ENCODE measurements at regions not wholly inside any gene's neighbourhood (a gene's known extent, or its start where the extent isn't known, plus 50 kb on each side); places are given as distances from the start of the nearest gene placed in this dataset.

DNA sequence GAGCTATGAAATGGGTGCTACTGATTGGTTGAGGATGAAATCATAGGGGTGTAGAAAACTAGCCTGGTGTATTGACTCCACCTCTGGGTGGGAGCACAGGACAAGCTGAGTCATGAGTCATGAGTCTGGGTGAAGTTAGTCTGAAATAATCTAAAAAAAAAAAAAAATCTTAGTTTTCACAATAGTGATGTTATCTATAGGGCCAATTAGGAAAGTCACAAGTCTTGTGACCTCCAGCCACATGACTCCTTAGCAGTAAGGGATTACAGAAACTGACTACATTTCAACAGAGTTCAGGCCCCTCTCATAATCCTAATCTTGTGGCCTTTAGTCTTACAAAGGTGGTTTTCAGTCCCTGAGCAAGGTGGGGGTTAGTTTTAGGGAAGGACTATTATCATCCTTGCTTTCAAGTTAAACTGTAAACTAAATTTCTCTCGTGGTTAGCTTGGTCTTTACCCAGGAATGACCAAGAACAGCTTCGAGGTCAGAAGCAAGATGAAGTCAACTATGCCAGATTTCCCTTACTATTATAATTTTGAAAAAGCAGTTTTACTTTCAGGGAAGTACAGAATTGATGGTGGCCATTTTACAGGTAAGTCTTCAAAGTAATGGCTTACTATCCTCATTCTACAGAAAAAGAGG, 338.0 kb upstream of the GYPC start:
- no peak for DNase-seq (ENCODE audit: low spot score)

DNA sequence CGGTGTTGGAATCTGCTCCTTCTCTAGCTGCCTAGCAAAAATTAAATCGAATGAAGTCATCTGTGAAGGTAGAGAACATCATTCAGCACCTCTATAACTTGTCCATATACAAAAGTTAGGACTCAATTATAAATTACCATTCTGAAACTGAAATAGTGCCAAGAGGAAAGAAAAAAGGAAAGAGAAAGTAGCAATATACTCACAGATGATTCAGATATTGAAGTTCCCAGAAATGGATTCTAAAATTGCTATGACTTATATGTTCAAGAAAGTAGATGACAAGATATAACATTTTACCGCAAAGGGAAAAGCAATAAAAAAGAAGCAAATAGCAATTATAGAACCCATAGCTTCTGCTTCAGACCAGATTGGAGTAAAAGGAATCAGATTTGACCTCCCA, 333.6 kb upstream of the GYPC start:
- no peak for DNase-seq (ENCODE audit: low spot score)

DNA sequence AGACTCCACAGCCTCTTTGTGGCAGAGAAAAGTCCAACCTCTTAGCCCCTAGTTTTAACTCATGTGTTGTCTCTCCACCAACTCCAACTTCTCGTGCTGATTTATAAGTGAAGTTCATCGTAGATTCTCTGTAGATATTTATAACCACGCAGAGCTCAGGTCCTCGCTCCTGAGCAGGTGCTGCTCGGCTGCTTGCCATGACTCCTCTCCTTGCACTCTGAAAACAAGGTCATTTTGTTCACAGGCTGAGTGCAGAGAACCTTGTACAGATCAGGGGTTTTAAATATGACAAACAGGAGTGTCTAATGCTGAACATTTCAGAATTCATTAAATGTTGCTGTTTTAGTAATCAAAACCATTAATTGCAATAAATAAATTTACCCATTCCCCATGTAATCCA, 330.8 kb upstream of the GYPC start:
- DNase-seq (ENCODE audit: low spot score), result no peak

DNA sequence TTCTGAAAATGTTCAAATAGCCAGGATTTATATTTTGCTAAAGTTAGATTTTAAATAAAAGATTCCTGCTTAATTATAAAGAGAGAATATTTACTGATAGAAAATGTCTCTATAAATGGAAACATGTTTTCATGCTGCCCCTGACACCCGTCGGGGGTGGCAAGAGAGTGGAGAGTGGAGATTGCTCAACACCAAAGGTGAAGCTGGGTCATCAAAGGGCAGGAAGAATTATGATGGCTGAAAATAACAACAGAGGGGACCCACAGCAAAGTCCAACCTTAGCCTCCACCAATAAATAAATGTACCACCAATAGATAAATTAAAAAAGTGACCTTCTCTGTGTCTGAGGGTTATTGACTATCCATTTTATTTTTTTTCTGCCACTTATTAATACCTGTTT, 326.8 kb upstream of the GYPC start:
- DNase-seq (ENCODE audit: low spot score), result no peak

DNA sequence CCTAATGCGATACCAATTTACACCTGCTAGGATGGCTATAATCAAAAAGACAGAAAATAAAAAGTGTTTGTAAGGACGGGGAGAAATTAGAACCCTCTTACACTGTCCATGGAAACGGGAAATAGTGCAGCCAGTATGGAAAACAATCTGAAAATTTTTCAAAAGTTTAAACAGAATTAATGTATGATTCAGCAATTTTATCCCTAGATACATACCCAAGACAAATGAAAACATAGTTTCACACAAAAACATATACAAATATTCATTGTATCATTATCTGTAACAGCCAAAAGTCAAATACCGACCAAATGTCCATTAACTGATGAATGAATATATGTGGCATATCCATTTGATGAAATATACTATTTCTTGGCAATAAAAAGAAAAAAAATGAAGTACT, 313.5 kb upstream of the GYPC start:
- DNase-seq (ENCODE audit: low spot score), result no peak

DNA sequence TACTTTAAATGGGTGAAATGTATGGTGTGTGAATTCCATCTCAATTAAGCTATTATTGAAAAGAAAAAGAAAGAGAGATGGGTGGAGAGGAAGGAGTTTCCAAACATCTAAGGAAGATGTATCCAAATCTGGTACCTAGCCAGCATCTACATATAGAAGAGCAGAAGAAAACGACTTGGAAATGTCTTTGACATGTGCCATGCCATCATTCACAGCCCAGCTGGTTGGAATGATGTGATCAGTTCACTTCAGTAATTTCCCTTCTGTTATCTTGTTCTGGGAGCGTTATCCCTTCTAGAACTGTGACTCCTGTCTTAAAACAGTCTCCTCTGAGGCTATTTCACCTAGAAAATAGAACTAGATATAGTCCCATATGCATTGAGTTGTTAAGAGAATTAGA, 312.8 kb upstream of the GYPC start:
- DNase-seq (ENCODE audit: low spot score), result no peak

DNA sequence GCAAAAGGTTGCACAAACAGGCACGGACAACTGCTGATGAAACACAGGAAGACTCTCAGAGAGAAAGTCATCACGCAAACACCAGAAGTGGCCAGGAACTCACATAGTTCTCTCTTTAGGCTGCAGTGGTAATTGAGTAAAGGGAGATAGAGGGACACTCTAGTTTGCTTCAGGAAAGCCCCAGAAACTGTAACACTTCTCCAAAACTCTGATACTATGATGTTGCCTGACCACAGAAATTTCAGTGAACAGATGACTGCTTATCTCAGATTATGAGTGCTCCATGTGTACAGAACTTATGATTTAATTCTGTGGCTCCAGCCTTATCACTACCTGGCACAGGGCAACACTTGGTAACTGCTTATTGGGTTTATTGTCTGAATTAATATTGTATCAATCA, 311.5 kb upstream of the GYPC start:
- DNase-seq (ENCODE audit: low spot score), result no peak

DNA sequence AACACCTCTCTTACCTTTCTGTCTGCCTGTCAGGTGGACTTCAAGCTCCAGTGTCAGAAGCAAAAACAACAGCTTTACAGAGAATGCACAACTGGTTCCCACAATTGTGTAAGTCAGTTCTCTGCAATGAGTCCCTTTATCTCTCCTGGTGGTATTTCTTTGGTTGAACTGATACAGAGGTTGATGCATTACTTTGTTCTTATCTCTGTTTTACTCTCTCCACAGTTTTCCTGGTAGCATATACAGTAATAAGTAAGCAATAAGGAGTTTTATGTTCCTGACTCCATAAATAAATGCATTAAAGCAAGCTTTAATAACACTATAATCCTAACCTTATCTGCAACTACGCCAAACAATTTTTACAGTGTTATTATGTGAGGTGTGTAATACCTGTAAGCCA, 310.3 kb upstream of the GYPC start:
- no peak for DNase-seq (ENCODE audit: low spot score)

DNA sequence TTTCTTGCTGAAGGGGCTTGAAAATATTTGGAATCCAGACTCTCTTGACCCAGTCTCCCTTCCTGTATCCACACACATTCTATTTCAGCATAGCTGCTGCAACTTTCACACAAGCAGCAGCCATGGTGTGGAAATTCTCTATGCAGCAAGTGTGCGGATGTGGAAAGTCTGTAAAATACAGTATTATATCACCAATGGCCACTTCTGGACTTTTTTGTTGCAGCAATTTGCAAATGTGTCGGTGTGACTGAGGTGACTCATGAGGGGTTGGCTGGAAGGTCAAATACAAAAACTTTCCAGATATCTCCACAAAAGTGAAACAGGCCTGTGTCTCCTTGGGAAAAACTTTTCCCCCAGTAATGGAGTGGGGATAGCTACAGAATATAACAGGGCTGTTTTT, 299.3 kb upstream of the GYPC start:
- DNase-seq (ENCODE audit: low spot score), result no peak

DNA sequence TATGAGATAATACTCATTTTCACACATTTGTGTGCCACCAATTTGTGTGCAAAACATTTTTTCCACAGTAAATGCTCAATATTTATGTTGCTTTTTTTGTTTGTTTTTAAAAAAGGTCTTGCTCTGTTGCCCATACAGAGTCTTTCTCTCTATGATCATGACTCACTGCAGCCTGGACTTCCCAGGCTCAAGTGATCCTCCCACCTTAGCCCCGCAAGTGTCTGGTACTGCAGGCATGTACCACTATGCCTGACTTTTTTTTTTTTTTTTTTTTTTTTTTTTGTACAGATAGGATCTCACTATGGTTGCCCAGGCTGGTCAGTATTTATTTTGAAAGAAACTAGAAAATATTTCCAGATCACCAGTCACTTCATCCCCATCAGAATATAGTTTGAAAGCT, 297.8 kb upstream of the GYPC start:
- DNase-seq (ENCODE audit: low spot score), result no peak

DNA sequence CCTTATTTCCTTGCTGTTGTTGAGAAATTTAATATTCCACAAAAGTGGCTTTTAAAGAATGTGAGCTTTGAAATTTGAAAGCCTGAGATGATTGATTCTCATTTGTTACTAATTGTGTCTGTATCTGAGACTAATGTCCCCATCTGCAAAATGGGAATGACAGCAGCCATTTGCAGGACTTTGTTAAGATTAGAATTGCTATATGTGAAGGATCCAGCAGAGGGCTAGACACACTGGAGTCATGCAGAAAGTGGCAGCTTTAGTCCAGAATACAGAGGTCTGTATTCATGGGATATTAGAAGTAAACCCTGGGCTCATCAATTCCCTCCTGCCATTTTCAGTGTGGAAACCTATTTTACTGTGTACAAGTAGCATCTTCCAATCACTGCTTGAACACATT, 296.5 kb upstream of the GYPC start:
- DNase-seq (ENCODE audit: low spot score), result no peak

DNA sequence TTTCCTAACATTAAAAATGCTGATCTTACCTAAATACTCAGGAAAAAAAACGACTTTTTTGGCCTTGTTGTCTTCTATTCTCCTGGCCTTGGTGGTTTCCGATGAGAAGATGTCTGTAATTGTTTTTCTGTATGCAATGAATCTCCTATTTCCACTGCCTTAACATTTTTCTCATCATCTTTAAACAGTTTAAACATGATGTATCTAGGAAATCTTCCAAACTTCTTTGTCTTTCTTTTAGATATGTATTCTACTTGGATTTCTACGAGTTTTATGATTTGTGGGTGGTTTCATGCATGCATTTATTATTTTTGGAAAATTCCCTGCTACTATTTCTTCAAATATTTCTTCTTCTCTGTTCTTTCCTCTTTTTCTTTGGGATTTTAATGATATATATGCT, 288.6 kb upstream of the GYPC start:
- no peak for DNase-seq (ENCODE audit: low spot score)

DNA sequence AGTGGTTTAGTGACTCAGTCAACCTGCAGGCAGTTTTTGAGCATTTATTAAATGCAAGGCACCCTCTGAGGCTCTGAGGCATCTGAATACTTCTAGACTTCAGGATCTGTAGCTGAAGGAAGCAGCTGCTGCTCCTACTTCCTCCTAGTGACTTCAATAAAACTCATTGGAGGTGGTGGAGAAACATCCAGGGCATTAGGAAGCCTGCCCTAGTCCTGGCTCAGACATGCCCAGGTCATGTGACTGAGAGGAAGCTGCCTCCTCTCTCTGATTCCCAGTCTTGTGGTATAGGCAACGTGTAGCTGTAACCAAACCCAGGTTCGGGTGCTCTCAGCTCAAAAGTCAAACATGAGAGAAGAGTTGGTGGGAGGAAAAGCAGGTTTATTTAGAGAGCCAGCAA, 287.2 kb upstream of the GYPC start:
- DNase-seq (ENCODE audit: low spot score), result no peak

DNA sequence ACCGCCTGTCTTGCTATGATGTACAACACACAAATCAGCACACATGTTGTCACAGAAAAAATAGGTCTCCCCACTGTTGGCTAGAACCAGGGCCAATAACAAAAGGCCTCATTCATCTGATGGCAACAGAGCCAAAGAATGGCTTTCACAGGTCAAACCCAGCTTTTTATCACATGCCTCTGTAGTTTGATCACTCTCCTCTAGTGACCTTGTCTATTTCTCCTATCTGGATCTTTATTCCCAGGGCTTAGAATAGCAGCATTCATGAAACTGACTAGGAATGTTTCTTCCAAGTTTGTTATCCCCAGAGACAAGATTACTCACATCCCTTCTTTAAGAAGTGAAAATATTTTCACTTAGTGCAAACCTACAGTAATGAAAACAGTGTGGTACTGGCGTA, 285.8 kb upstream of the GYPC start:
- DNase-seq (ENCODE audit: low spot score), result no peak

DNA sequence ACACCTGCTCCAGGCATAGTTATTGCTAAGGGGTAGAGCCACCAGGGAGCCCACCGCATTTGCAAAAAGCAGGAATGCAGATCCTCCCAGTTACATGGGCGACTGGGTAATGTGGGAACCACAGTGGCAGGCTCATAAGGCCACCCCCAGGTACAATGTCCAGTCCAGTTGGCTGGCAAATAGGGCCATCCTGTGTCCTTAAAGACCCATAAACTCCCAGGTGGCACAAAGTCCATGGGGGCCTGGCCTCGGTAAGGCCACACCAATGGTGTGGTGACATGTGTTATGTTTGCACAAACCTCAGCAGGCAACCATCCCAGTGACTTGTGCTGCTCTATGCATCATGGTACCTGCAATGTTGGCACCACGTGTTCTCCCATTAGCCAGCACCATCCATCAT, 283.6 kb upstream of the GYPC start:
- DNase-seq (ENCODE audit: low spot score), result no peak

DNA sequence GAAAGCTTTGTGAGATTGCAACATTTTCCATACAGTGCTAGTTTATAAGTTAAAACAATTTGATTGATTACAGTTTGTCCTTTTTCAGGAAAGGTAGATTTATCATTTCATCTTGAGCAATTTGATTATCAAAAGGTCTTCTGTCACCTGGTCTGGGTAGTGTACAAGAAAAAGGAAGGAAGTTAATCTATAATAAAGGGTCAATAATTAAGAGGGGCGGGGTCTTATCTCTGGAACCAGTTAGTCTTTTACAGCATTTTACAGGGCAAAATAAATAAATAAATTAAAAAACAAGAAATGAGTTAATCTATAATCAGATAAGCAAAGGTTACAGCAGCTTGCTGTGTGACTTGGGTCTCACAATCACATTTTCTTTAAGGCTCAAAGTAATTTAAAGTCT, 277.8 kb upstream of the GYPC start:
- DNase-seq (ENCODE audit: low spot score), result no peak

DNA sequence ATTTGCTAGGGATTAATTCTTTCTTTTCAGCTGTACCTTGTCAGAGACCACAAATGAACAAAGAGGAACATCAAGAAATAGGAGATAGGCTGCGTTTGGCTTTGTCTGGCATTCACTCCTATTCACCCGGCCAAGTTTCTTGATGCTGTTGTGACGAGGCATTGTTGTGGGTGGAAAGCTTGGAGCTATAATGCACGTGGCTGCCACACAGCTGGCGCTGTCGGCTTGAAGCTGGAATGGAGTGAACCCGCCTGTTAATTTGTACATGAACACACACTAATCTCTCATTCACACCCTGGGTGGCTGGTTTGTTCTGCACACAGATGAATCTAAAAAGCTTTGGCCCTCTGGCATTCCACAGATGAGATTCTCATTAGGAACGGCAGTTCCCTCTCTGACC, 274.9 kb upstream of the GYPC start:
- DNase-seq (ENCODE audit: low spot score), result no peak

DNA sequence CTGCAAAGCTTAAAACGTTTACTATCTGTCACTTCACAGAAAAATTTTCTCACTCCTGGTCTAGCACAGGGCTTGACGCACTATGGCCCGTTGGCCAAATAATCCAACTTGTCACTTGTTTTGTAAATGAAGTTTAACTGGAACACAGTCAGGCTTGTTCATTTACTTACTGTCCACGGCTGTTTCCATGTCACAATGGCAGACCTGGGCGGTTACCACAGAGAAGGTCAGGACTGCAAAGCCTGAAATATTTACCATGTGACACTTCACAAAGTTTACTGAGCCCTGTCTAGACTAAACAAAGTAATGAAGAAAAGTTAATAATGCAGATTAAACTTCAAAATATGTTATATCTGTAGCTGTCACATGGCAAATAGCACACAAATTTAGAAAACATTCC, 273.0 kb upstream of the GYPC start:
- DNase-seq (ENCODE audit: low spot score), result no peak

DNA sequence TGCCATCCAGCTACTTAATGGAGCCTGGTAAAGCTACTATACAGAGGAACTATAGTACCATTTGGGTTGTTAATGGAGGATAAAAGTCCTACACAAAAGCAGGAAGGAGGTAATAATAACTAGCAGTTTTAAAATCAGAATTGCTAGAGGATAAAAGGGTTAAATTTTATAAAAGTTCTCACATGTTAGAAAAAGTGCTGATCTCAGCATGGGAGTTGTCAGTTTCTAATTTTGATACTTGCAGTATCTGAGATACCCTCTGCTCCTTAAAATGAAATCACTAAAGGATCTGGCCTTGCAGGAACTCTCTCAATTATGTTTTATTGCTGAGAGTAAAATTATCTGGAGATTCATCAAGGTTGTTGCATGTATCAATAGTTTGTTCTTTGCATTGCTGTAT, 272.2 kb upstream of the GYPC start:
- no peak for DNase-seq (ENCODE audit: low spot score)

DNA sequence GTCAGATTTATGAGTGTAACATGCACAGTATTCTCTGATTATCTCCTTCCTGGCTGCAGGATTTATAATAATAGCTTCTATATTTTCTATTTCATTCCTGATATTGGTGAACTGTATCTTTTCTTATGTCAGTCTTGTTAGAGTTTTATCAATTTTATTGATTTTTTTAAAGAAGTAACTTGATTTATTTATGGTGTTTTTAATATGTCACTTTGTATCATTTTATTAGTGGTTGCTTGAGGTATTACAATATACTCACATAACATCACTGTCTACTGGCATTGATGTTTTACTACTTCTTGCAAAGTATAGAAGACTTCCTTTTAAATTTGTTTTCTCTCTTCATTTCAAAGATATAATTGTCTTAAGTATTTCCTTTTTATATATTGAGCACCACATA, 270.5 kb upstream of the GYPC start:
- no peak for DNase-seq (ENCODE audit: low spot score)

DNA sequence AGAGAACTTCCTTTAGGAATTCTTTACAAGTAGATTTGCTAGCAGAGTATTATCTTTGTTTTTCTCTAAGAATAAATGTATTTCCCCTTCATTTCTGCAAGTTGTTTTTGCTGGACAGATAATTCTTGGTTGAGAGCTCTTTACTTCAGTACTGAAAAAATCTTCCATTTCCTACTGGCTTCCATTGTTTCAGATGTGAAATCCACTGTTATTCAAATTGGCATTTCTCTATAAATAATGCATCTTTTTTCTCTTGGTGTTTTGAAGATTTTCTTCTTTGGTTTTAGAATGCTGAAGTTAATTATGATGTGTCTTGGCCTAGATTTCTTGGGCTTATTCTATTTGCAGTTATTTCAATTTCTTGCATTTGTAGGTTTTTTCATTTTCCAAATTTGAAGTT, 270.0 kb upstream of the GYPC start:
- DNase-seq (ENCODE audit: low spot score), result no peak

DNA sequence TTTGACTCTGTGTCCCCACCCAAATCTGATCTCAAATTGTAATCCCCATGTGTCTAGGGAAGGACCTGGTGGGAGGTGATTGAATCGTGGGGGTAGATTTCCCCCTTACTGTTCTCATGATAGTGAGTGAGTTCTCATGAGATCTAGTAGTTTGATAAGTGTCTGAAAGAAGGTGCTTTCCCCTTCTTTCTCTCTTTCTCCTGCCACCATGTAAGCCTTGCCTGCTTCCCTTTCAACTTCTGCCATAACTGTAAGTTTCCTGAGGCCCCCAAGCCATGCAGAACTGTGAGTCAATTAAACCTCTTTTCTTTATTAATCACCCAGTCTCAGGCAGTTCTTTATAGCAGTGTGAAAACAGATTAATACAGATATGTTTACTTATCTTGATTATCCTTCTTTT, 266.5 kb upstream of the GYPC start:
- no peak for DNase-seq (ENCODE audit: low spot score)

DNA sequence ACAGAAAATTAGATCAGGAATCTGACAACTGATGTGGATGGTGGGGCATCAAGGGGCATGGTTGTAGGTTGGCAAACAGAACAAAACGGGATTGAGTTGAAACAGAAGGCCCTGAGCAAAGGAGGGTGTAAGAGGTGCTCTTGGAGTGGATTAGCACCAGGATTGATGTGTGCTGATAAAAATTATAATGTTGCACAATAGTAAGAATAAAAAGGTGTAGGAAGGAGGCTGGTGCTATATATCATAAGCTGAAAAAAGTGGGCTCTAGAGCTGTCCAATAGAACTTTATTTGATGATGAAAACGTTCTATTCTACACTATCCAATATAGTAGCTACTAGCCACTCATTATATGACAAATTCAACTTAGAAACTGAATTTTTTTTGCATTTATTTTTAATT, 263.1 kb upstream of the GYPC start:
- no peak for DNase-seq (ENCODE audit: low spot score)

DNA sequence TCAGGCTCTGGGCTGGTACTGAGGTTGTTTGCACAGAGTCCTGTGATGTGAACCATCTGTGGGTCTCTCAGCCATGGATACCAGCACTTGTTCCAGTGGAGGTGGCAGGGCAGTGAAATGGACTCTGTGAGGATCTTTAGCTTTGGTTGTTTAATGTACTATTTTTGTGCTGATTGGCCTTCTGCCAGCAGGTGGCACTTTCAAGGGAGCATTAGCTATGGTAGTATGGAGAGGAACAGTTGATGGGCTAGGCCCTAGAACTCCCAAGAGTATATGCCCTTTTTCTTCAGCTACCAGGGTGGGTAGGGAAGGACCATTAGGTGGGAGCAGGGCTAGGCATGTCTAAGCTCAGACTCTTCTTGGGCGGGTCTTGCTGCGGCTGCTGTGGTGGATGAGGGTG, 257.0 kb upstream of the GYPC start:
- no peak for DNase-seq (ENCODE audit: low spot score)

DNA sequence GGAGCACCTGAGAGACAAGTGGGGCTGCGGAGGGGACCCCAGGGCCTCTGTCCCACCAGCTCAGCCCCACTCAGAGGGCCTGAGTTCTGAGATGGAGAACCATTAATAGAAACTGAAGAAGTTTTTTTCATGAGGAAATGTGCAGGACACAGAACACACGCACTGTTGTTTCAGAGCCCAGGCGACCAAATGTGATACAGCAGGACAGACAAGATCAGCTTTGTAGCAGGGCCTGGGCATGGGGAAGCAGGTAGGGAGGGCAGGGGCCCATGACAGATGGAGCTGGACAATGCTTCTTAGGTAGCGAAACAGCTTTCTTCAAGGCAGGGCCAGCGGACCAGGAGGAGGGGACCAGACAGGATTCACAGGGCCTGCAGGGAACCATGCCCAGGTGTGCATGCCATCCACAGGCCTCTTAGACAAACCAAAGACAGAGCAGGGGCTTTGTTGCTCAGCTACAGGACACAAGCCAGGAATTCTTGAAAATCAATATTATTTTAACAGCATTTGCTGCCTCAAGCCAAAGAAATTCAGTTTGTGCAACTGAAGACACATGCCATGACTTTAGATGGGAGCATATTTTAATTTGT, 252.8 kb upstream of the GYPC start:
- no peak for DNase-seq (ENCODE audit: low spot score)

Data from germinal center (tissue), 1 donor.